D721Med (cell line): ENCODE measurements at regions not wholly inside any gene's neighbourhood (a gene's known extent, or its start where the extent isn't known, plus 50 kb on each side); places are given as distances from the start of the nearest gene placed in this dataset.

Source experiments
- DNase-seq: peaks from one replicate; pipeline ENCODE4 v3.0.0; 2011; ENCODE audit warnings: low spot score; ENCODE audit not compliant: insufficient read length
- FAIRE-seq: peaks from 2 replicates; lab custom pipeline; 2011; peaks lifted over from hg19 to GRCh38; lab: Jason Lieb, UNC
- CTCF ChIP-seq: IDR thresholded peaks from 2 replicates; pipeline ENCODE4 v1.5.1; 2012; ENCODE audit warnings: mild to moderate bottlenecking, control low read depth; ENCODE audit not compliant: insufficient read depth; ENCODE audit errors: missing control alignments

GRCh38 chr2:65500310-65501040 lies 68.1 kb upstream of the SPRED2 start:
- TF ChIP-seq CTCF = no peak
- no peak for FAIRE-seq

GRCh38 chr2:65499216-65499615 lies 66.8 kb upstream of the SPRED2 start:
- no peak for DNase-seq
- no peak for FAIRE-seq
- TF ChIP-seq CTCF = no peak

More at GRCh38 chr2:65500310-65501040, 68.1 kb upstream of the SPRED2 start:
- DNase-seq = no peak

GRCh38 chr2:65498396-65498795 lies 66.0 kb upstream of the SPRED2 start:
- TF ChIP-seq CTCF = no peak
- FAIRE-seq (no peak), DNase-seq (no peak)

- FAIRE-seq = no peak
- TF ChIP-seq CTCF = no peak
- no peak for DNase-seq
Observed at GRCh38 chr2:65495251-65495877, 63.0 kb upstream of the SPRED2 start.

- TF ChIP-seq CTCF = no peak
- DNase-seq (no peak), FAIRE-seq (no peak)
Observed at GRCh38 chr2:65494078-65494477, 61.7 kb upstream of the SPRED2 start.

- no peak for DNase-seq
- FAIRE-seq = no peak
- no peak for TF ChIP-seq CTCF
Observed at GRCh38 chr2:65491381-65491905, 59.0 kb upstream of the SPRED2 start.

GRCh38 chr2:65490222-65490621 lies 57.8 kb upstream of the SPRED2 start:
- no peak for DNase-seq
- no peak for FAIRE-seq
- no peak for TF ChIP-seq CTCF
